ENCODE measurements at regions not wholly inside any gene's neighbourhood (a gene's known extent, or its start where the extent isn't known, plus 50 kb on each side); places are given as distances from the start of the nearest gene placed in this dataset.

DNA sequence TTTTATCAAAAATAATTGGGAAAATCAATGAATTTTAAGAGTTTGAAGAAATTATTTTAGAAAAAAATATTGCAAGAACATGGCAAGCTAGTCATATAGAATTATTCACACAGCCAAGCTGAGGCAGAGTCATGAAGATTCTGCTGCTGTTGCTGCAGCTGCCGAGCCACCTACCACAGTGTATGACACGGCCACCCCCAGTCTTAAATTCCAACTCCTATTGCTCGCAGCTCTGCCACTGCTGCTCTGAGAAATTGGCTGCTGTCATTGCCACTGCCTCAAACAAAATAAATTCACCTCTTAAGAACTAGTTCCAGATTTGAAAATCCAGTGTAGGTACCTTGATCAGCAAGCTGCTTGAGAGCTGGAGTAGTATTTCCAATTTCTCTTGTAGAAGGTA is 1318.8 kb upstream of the ACO1 start:
- TF ChIP-seq, protein P1, sequence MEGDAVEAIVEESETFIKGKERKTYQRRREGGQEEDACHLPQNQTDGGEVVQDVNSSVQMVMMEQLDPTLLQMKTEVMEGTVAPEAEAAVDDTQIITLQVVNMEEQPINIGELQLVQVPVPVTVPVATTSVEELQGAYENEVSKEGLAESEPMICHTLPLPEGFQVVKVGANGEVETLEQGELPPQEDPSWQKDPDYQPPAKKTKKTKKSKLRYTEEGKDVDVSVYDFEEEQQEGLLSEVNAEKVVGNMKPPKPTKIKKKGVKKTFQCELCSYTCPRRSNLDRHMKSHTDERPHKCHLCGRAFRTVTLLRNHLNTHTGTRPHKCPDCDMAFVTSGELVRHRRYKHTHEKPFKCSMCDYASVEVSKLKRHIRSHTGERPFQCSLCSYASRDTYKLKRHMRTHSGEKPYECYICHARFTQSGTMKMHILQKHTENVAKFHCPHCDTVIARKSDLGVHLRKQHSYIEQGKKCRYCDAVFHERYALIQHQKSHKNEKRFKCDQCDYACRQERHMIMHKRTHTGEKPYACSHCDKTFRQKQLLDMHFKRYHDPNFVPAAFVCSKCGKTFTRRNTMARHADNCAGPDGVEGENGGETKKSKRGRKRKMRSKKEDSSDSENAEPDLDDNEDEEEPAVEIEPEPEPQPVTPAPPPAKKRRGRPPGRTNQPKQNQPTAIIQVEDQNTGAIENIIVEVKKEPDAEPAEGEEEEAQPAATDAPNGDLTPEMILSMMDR (IDR thresholded peaks at IDR 0.05), result no peak
- TF ChIP-seq POLR2AphosphoS5 (IDR thresholded peaks at IDR 0.05), result no peak

Measured in prostate gland (tissue), 2 donors.